Trophoblast cell (in vitro differentiated cells and primary cell): ENCODE measurements at regions not wholly inside any gene's neighbourhood (a gene's known extent, or its start where the extent isn't known, plus 50 kb on each side); places are given as distances from the start of the nearest gene placed in this dataset.

ENCODE experiments used
- DNase-seq, 2 donors: peaks; one replicate each; pipeline ENCODE4 v3.0.0-alpha.2; 2016
- H2AFZ ChIP-seq: 2 replicates; pipeline ENCODE4 v1.6.1; 2013; ENCODE audit warnings: low read length, moderate library complexity, mild to moderate bottlenecking; ENCODE audit not compliant: insufficient read depth, poor library complexity
- H2AK5ac ChIP-seq: 2 replicates; pipeline ENCODE4 v1.6.1; 2013; ENCODE audit warnings: mild to moderate bottlenecking, low read length
- H2BK120ac ChIP-seq: 2 replicates; pipeline ENCODE4 v1.6.1; 2013; ENCODE audit warnings: low read length, mild to moderate bottlenecking, moderate library complexity; ENCODE audit not compliant: insufficient read depth, poor library complexity
- H2BK12ac ChIP-seq: 2 replicates; pipeline ENCODE4 v1.6.1; 2013; ENCODE audit warnings: mild to moderate bottlenecking, low read length, moderate library complexity
- H2BK5ac ChIP-seq: 2 replicates; pipeline ENCODE4 v1.6.1; 2013; ENCODE audit warnings: low read length, low read depth, moderate library complexity, mild to moderate bottlenecking; ENCODE audit not compliant: poor library complexity
- H3K14ac ChIP-seq: 2 replicates; pipeline ENCODE4 v1.6.1; 2013; ENCODE audit warnings: mild to moderate bottlenecking, low read length
- H3K18ac ChIP-seq: 2 replicates; pipeline ENCODE4 v1.6.1; 2013; ENCODE audit warnings: mild to moderate bottlenecking, low read length
- H3K23ac ChIP-seq: 2 replicates; pipeline ENCODE4 v1.6.1; 2013; ENCODE audit warnings: low read length
- H3K27ac ChIP-seq: 2 replicates; pipeline ENCODE4 v1.5.1; 2013; ENCODE audit warnings: low read depth, mild to moderate bottlenecking, inconsistent platforms, low read length, moderate library complexity
- H3K27me3 ChIP-seq: 2 replicates; pipeline ENCODE4 v1.6.1; 2013; ENCODE audit warnings: inconsistent platforms, mild to moderate bottlenecking, low read length, moderate library complexity; ENCODE audit not compliant: insufficient read depth
- H3K36me3 ChIP-seq, 2 experiments: 1 replicate in 1 of 2; 2 replicates in 1 of 2; pipeline ENCODE4 v1.6.1; 2013; ENCODE audit warnings: low read length in 2 of 2, mild to moderate bottlenecking in 2 of 2, moderate library complexity in 1 of 2; ENCODE audit not compliant: insufficient read depth in 2 of 2, control insufficient read depth in 1 of 2
- H3K4ac ChIP-seq: 2 replicates; pipeline ENCODE4 v1.6.1; 2013; ENCODE audit warnings: low read depth, mild to moderate bottlenecking, low read length, moderate library complexity
- H3K4me1 ChIP-seq, 2 experiments: 1 replicate in 1 of 2; 2 replicates in 1 of 2; pipeline ENCODE4 v1.6.1; 2013; ENCODE audit warnings: low read length in 2 of 2, mild to moderate bottlenecking in 2 of 2, moderate library complexity in 1 of 2; ENCODE audit not compliant: insufficient read depth in 2 of 2, control insufficient read depth in 1 of 2
- H3K4me2 ChIP-seq: 2 replicates; pipeline ENCODE4 v1.6.1; 2013; ENCODE audit warnings: inconsistent platforms, mild to moderate bottlenecking, low read length, moderate library complexity
- H3K4me3 ChIP-seq: 2 replicates; pipeline ENCODE4 v1.5.1; 2013; ENCODE audit warnings: mild to moderate bottlenecking, low read depth, low read length, inconsistent platforms
- H3K79me1 ChIP-seq: one replicate; pipeline ENCODE4 v1.6.1; 2013; ENCODE audit warnings: low read length
- H3K79me2 ChIP-seq: 2 replicates; pipeline ENCODE4 v1.6.1; 2013; ENCODE audit warnings: low read length, mild to moderate bottlenecking; ENCODE audit not compliant: control insufficient read depth, insufficient read depth, poor library complexity
- H3K9ac ChIP-seq: 2 replicates; pipeline ENCODE4 v1.6.1; 2013; ENCODE audit warnings: mild to moderate bottlenecking, low read length
- H3K9me3 ChIP-seq: 2 replicates; pipeline ENCODE4 v1.6.1; 2013; ENCODE audit warnings: low read depth, mild to moderate bottlenecking, control low read depth, inconsistent platforms, low read length; ENCODE audit not compliant: insufficient read depth
- H4K12ac ChIP-seq: 2 replicates; pipeline ENCODE4 v1.6.1; 2013; ENCODE audit warnings: low read depth, mild to moderate bottlenecking, low read length, moderate library complexity
- H4K8ac ChIP-seq: 2 replicates; pipeline ENCODE4 v1.6.1; 2013; ENCODE audit warnings: low read depth, mild to moderate bottlenecking, low read length, moderate library complexity
- H4K91ac ChIP-seq: one replicate; pipeline ENCODE4 v1.6.1; 2013; ENCODE audit warnings: low read depth, mild to moderate bottlenecking, low read length, moderate library complexity
- WGBS: extraction: QIAGEN DNeasy Blood & Tissue Kit; methylation state at CpG from one replicate; pipeline ENCODE4 v1.1.7; 2013; ENCODE audit warnings: missing lambda C conversion rate; ENCODE audit not compliant: insufficient read length, insufficient coverage; ENCODE audit errors: extremely low coverage; 5-methylcytosine and 5-hydroxymethylcytosine counted together

- WGBS, result no CpG with 5 or more reads among the region's 2 CpGs
- no peak overlapping the region for H2BK5ac ChIP-seq
- no peak overlapping the region for H3K14ac ChIP-seq
Measured at GRCh38 chr3:27056326-27056725, 312.9 kb downstream of the NEK10 start.

DNA sequence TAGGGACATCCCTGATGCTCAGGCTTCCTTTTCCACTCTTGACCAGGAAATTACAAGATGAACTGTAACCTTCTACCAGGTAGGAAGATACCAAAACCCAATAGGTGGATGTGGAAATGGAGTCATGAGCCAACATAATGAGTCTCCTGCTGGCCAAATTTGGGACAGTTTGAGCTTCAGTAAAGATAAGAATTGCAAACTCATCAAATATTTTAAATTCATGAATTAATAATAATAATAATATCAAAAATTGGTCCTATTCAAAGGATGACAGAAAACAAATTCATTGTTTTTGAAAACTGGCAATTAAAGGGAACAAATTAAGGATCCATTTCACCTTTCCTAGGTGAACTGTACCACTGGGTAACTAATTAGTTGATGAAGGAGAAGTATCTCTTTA is 309.7 kb downstream of the NEK10 start:
- H3K27ac ChIP-seq, result no peak overlapping the region
- H4K8ac ChIP-seq, result no peak overlapping the region
- H3K18ac ChIP-seq, result no peak overlapping the region
- no peak overlapping the region for H3K4ac ChIP-seq
- H3K36me3 ChIP-seq, result no peaks in the 10 kb centered on the region
- H3K9me3 ChIP-seq, result no peaks in the 10 kb centered on the region
- no peak overlapping the region for H3K4me2 ChIP-seq
- no peaks in the 10 kb centered on the region for H3K27me3 ChIP-seq
- no peak overlapping the region for H4K91ac ChIP-seq
- H2AFZ ChIP-seq, result no peak overlapping the region
- H3K9ac ChIP-seq, result no peak overlapping the region
- H2BK5ac ChIP-seq, result no peak overlapping the region
- H3K14ac ChIP-seq, result no peak overlapping the region
- H3K79me2 ChIP-seq, result no peaks in the 10 kb centered on the region
- H2BK12ac ChIP-seq, result no peak overlapping the region
- no peak overlapping the region for H2AK5ac ChIP-seq
- no peak overlapping the region for H3K4me3 ChIP-seq
- no peaks in the 10 kb centered on the region for H3K4me1 ChIP-seq
- no peak for DNase-seq
- no peak overlapping the region for H4K12ac ChIP-seq
- no peak overlapping the region for H2BK120ac ChIP-seq
- H3K23ac ChIP-seq, result no peak overlapping the region
- H3K79me1 ChIP-seq, result no peaks in the 10 kb centered on the region

More at GRCh38 chr3:27056326-27056725, 312.9 kb downstream of the NEK10 start:
- no peak overlapping the region for H3K9ac ChIP-seq
- no peaks in the 10 kb centered on the region for H3K79me1 ChIP-seq
- no peaks in the 10 kb centered on the region for H3K79me2 ChIP-seq
- DNase-seq, result no peak
- H3K36me3 ChIP-seq, result no peaks in the 10 kb centered on the region
- no peak overlapping the region for H2BK120ac ChIP-seq
- no peak overlapping the region for H3K4me2 ChIP-seq
- H2BK12ac ChIP-seq, result no peak overlapping the region
- H2AFZ ChIP-seq, result no peak overlapping the region
- no peak overlapping the region for H3K23ac ChIP-seq
- no peak overlapping the region for H3K18ac ChIP-seq
- H4K12ac ChIP-seq, result no peak overlapping the region
- no peak overlapping the region for H4K8ac ChIP-seq
- no peak overlapping the region for H2AK5ac ChIP-seq
- peaks cover 2% of the 10 kb centered on the region for H3K9me3 ChIP-seq
- no peaks in the 10 kb centered on the region for H3K27me3 ChIP-seq
- H4K91ac ChIP-seq, result no peak overlapping the region
- H3K4me1 ChIP-seq, result no peaks in the 10 kb centered on the region
- H3K4ac ChIP-seq, result no peak overlapping the region
- H3K27ac ChIP-seq, result no peak overlapping the region
- H3K4me3 ChIP-seq, result no peak overlapping the region
